ENCODE measurements at regions not wholly inside any gene's neighbourhood (a gene's known extent, or its start where the extent isn't known, plus 50 kb on each side); places are given as distances from the start of the nearest gene placed in this dataset.

GRCh38 chr2:7774481-7774880 is 857.3 kb downstream of the RNF144A start:
- peak; percentile 37 for DNase-seq

GRCh38 chr2:7777668-7778067 is 860.5 kb downstream of the RNF144A start:
- no peak for DNase-seq

- no peak for DNase-seq
These were observed 863.1 kb downstream of the RNF144A start for GRCh38 chr2:7780321-7780720.

GRCh38 chr2:7785700-7786099 is 868.5 kb downstream of the RNF144A start:
- no peak for DNase-seq

- DNase-seq: no peak
These were observed 871.5 kb downstream of the RNF144A start for GRCh38 chr2:7788736-7789135.

- DNase-seq: no peak
These were observed 874.9 kb downstream of the RNF144A start for GRCh38 chr2:7792031-7792651.

- DNase-seq: no peak
These were observed 878.8 kb downstream of the RNF144A start for GRCh38 chr2:7795778-7796563.

- DNase-seq: no peak
These were observed 881.8 kb upstream of the ID2 start for GRCh38 chr2:7800031-7800430.

- no peak for DNase-seq
These were observed 880.6 kb upstream of the ID2 start for GRCh38 chr2:7801212-7801611.

GRCh38 chr2:7803515-7803914 is 878.3 kb upstream of the ID2 start:
- no peak for DNase-seq

- no peak for DNase-seq
These were observed 872.2 kb upstream of the ID2 start for GRCh38 chr2:7809640-7810039.

GRCh38 chr2:7811073-7811472 is 870.8 kb upstream of the ID2 start:
- DNase-seq: no peak

GRCh38 chr2:7812231-7812995 is 869.4 kb upstream of the ID2 start:
- no peak for DNase-seq

- DNase-seq: no peak
These were observed 868.1 kb upstream of the ID2 start for GRCh38 chr2:7813541-7814292.

GRCh38 chr2:7815726-7816125 is 866.1 kb upstream of the ID2 start:
- DNase-seq: no peak

GRCh38 chr2:7816233-7816632 is 865.6 kb upstream of the ID2 start:
- no peak for DNase-seq

- no peak for DNase-seq
These were observed 864.9 kb upstream of the ID2 start for GRCh38 chr2:7816944-7817343.

GRCh38 chr2:7819316-7819715 is 862.5 kb upstream of the ID2 start:
- DNase-seq: no peak

- no peak for DNase-seq
These were observed 862.0 kb upstream of the ID2 start for GRCh38 chr2:7819850-7820249.

- no peak for DNase-seq
These were observed 857.6 kb upstream of the ID2 start for GRCh38 chr2:7824211-7824610.

GRCh38 chr2:7825591-7826312 is 856.1 kb upstream of the ID2 start:
- DNase-seq: peak; percentile 81

- no peak for DNase-seq
These were observed 855.2 kb upstream of the ID2 start for GRCh38 chr2:7826656-7827055.

- DNase-seq: no peak
These were observed 852.6 kb upstream of the ID2 start for GRCh38 chr2:7829241-7829640.
